Suprapubic skin (tissue), 3 donors: ENCODE measurements at regions not wholly inside any gene's neighbourhood (a gene's known extent, or its start where the extent isn't known, plus 50 kb on each side); places are given as distances from the start of the nearest gene placed in this dataset.

Source experiments
- CTCF ChIP-seq, 2 donors: fragments of 200-600 bp in 1 of 2; fragments of 450-650 bp in 1 of 2; sonication (generic) in 1 of 2; IDR thresholded peaks; one replicate each; pipeline ENCODE4 v1.5.1; 2016 to 2019; ENCODE audit warnings: antibody characterized with exemption in 2 of 2, mild to moderate bottlenecking in 1 of 2, moderate library complexity in 1 of 2
- EP300 ChIP-seq: sonication (generic); formaldehyde crosslinking; IDR thresholded peaks from one replicate; pipeline ENCODE4 v1.6.1; 2017; ENCODE audit warnings: antibody characterized with exemption
- POLR2A ChIP-seq, 2 donors: fragments of 450-650 bp; IDR thresholded peaks; one replicate each; pipeline ENCODE4 v1.6.1; 2017; ENCODE audit warnings: antibody characterized with exemption in 2 of 2, mild to moderate bottlenecking in 2 of 2, moderate library complexity in 2 of 2

- TF ChIP-seq CTCF (IDR thresholded peaks at IDR 0.05), result no peak
- TF ChIP-seq EP300, result no peak
- TF ChIP-seq POLR2A (IDR thresholded peaks at IDR 0.05), result no peak
Measured at GRCh38 chr2:199612509-199613130, 154.9 kb upstream of the SATB2 start.
